K562 (cell line): ENCODE measurements at regions not wholly inside any gene's neighbourhood (a gene's known extent, or its start where the extent isn't known, plus 50 kb on each side); places are given as distances from the start of the nearest gene placed in this dataset.

Experiments
- ATAC-seq: fragments of 200-7000 bp; cut with Tn5 transposase; 3 replicates; pipeline ENCODE4 v1.9.1; 2020; ENCODE audit warnings: moderate library complexity
- BruUV-seq: library from RNA; stranded (reverse); fragments of 400-500 nt; replicated peaks from 2 replicates; lab custom pipeline; 2021; lab: Mats Ljungman, UMichigan
- CTCF ChIA-PET: fragments of 300-600 bp; formaldehyde crosslinking; extraction: SDS; loops from one replicate; lab custom pipeline; 2021; ENCODE audit warnings: low intra/inter-chr PET ratio; lab: Yijun Ruan, JAX
- POLR2A ChIA-PET: fragments of 300-600, 350-650 bp; sonication (Branson Sonifier 250); formaldehyde crosslinking; extraction: SDS; loops from one replicate; lab custom pipeline; 2021; ENCODE audit warnings: antibody characterized with exemption, inconsistent platforms; lab: Yijun Ruan, JAX
- DNase-seq, 4 experiments: peaks; one replicate each; pipeline versions ENCODE4 v3.0.0 to v3.0.0-alpha.2; 2011 to 2018; ENCODE audit warnings: low spot score in 3 of 4, mixed read lengths in 3 of 4; ENCODE audit errors: extremely low read depth in 1 of 4
- FAIRE-seq: peaks from 2 replicates; lab custom pipeline; 2011; peaks lifted over from hg19 to GRCh38; lab: Jason Lieb, UNC
- H2AFZ ChIP-seq: 2 replicates; pipeline ENCODE4 v1.6.0; 2011; ENCODE audit warnings: low read depth, low read length, control low read depth, inconsistent platforms
- H3K27ac ChIP-seq: fragments of 200-600 bp; 3 replicates; pipeline ENCODE4 v1.8.0; 2011; ENCODE audit warnings: low read depth, mild to moderate bottlenecking, control low read depth, inconsistent platforms, low read length, moderate library complexity, mixed read lengths; ENCODE audit errors: extremely low read depth
- H3K27me3 ChIP-seq, 2 experiments: fragments of 300-600 bp in 1 of 2; 2 replicates in 1 of 2; 3 replicates in 1 of 2; pipeline versions ENCODE4 v1.6.0 to v1.8.0; 2011; ENCODE audit warnings: inconsistent platforms in 2 of 2, low read length in 2 of 2, mild to moderate bottlenecking in 1 of 2, mixed read lengths in 1 of 2, moderate library complexity in 1 of 2; ENCODE audit not compliant: control insufficient read depth in 2 of 2, insufficient read depth in 2 of 2
- H3K36me3 ChIP-seq: fragments of 300-600 bp; 3 replicates; pipeline ENCODE4 v1.8.0; 2011; ENCODE audit warnings: mild to moderate bottlenecking, low read length, inconsistent platforms; ENCODE audit not compliant: control insufficient read depth, insufficient read depth
- H3K4me1 ChIP-seq, 2 experiments: fragments of 200-600 bp in 1 of 2; replicated peaks in 1 of 2; 2 replicates in 1 of 2; 3 replicates in 1 of 2; pipeline versions ENCODE4 v1.5.1 to v1.8.0; 2011; ENCODE audit warnings: inconsistent platforms in 2 of 2, low read length in 2 of 2, mild to moderate bottlenecking in 1 of 2, mixed read lengths in 1 of 2, moderate library complexity in 1 of 2; ENCODE audit not compliant: control insufficient read depth in 2 of 2, insufficient read depth in 2 of 2
- H3K4me2 ChIP-seq: 2 replicates; pipeline ENCODE4 v1.6.1; 2011; ENCODE audit warnings: low read length, control low read depth, inconsistent platforms, mixed read lengths; ENCODE audit not compliant: insufficient read depth
- H3K4me3 ChIP-seq: fragments of 200-600 bp; sonication (generic), shearing (Covaris generic); 2 replicates; pipeline ENCODE4 v1.5.1; 2016; ENCODE audit warnings: control low read depth, inconsistent platforms
- H3K79me2 ChIP-seq: fragments of 200-600 bp; 3 replicates; pipeline ENCODE4 v1.8.0; 2011; ENCODE audit warnings: low read length, inconsistent platforms; ENCODE audit not compliant: control insufficient read depth, insufficient read depth
- H3K9ac ChIP-seq, 2 experiments: 2 replicates each; pipeline versions ENCODE4 v1.6.0 to v1.6.1; 2011; ENCODE audit warnings: low read depth in 2 of 2, low read length in 2 of 2, control low read depth in 1 of 2, inconsistent platforms in 1 of 2, mild to moderate bottlenecking in 1 of 2, mixed read lengths in 1 of 2; ENCODE audit not compliant: insufficient read depth in 1 of 2
- H3K9me1 ChIP-seq: one replicate; pipeline ENCODE4 v1.6.0; 2011; ENCODE audit warnings: inconsistent platforms, mild to moderate bottlenecking, low read length, moderate library complexity; ENCODE audit not compliant: control insufficient read depth, insufficient read depth
- H3K9me3 ChIP-seq: replicated peaks from 2 replicates; pipeline ENCODE4 v1.5.1; 2011; ENCODE audit warnings: low read depth, low read length, inconsistent platforms; ENCODE audit not compliant: control insufficient read depth, insufficient read depth
- H4K20me1 ChIP-seq: replicated peaks from 2 replicates; pipeline ENCODE4 v1.6.1; 2011; ENCODE audit warnings: low read length, inconsistent platforms, mixed read lengths; ENCODE audit not compliant: control insufficient read depth, insufficient read depth
- BRF1 ChIP-seq: IDR thresholded peaks from 3 replicates; pipeline ENCODE4 v1.6.1; 2011; ENCODE audit warnings: borderline replicate concordance, mild to moderate bottlenecking; ENCODE audit not compliant: insufficient read length; ENCODE audit errors: extremely low read depth
- E4F1 ChIP-seq: fragments of 250-450 bp; sonication (Bioruptor Pico); IDR thresholded peaks from 2 replicates; pipeline ENCODE4 v1.5.0; 2021; ENCODE audit warnings: mild to moderate bottlenecking, borderline replicate concordance
- NCOA6 ChIP-seq: fragments of 450-650 bp; IDR thresholded peaks from 2 replicates; pipeline ENCODE4 v1.6.1; 2017; ENCODE audit warnings: mild to moderate bottlenecking
- PCBP2 ChIP-seq: fragments of 200-400 bp; formaldehyde crosslinking; IDR thresholded peaks from 2 replicates; pipeline ENCODE4 v1.6.1; 2018; ENCODE audit warnings: low read length, low read depth, mild to moderate bottlenecking, moderate library complexity; ENCODE audit not compliant: poor library complexity, severe bottlenecking
- PHTF2 ChIP-seq: fragments of 250-450 bp; sonication (Bioruptor Pico); IDR thresholded peaks from 2 replicates; pipeline ENCODE4 v1.5.0; 2021; ENCODE audit warnings: mild to moderate bottlenecking
- POLR2B ChIP-seq: fragments of 450-650 bp; IDR thresholded peaks from 2 replicates; pipeline ENCODE4 v1.6.1; 2018; ENCODE audit warnings: low read depth; ENCODE audit not compliant: partially characterized antibody
- SMAD3 ChIP-seq: fragments of 450-650 bp; formaldehyde crosslinking; conservative IDR thresholded peaks from 2 replicates; pipeline ENCODE4 v1.4.0; 2020; ENCODE audit warnings: mild to moderate bottlenecking
- WHSC1 ChIP-seq: IDR thresholded peaks from one replicate; pipeline ENCODE4 v1.6.1; 2012; ENCODE audit warnings: low read length, control low read depth, inconsistent platforms
- ZNF280A ChIP-seq: fragments of 450-650 bp; IDR thresholded peaks from 2 replicates; pipeline ENCODE4 v1.6.1; 2018; ENCODE audit warnings: mild to moderate bottlenecking, low read depth; ENCODE audit not compliant: partially characterized antibody
- ZNF282 ChIP-seq: sonication (generic); formaldehyde crosslinking; IDR thresholded peaks from 2 replicates; pipeline ENCODE4 v1.8.1; 2023; ENCODE audit warnings: missing genetic modification reagents
- ZNF717 ChIP-seq: fragments of 250-450 bp; sonication (Bioruptor Pico); IDR thresholded peaks from 2 replicates; pipeline ENCODE4 v1.5.0; 2021
- WGBS: fragments of 100-300 bp; shearing (Covaris generic); methylation state at CpG from one replicate; pipeline ENCODE4 v1.1.6; 2016; ENCODE audit warnings: low coverage, mixed read lengths; ENCODE audit not compliant: insufficient coverage; ENCODE audit errors: missing lambda C conversion rate; 5-methylcytosine and 5-hydroxymethylcytosine counted together
- in situ Hi-C: fragments of 300-500 bp; cut with MboI; formaldehyde crosslinking; loops from 4 replicates; pipeline ENCODE4 v1.15.0; 2018; ENCODE audit warnings: inconsistent platforms, mixed read lengths
- intact Hi-C: fragments of 100-400 bp; cut with micrococcal nuclease; formaldehyde crosslinking; loops from 2 replicates; pipeline ENCODE4 v1.14.2; 2022

DNA sequence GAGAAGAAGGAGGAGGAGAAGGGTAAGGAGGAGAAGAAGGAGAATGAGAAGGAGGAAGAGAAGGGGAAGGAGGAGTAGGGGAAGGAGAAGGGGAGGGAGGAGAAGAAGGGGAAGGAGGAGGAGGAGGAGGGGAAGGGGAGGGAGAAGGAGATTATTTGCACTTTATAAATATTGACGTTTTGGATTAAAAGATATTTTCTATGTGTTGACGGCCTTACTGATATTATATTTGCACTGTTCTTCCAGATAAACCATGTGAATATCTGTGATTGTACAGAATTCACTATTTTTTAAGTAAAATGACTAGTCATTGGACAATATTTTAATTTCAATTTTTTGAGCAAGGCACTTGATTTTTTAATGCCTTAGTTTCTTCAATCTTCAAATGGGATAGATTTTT, 310.5 kb upstream of the DNAJC19 start:
- ATAC-seq, result no peak
- no peaks in the 10 kb centered on the region for H3K79me2 ChIP-seq
- no peaks in the 10 kb centered on the region for H4K20me1 ChIP-seq
- no TSS peak for BruUV-seq
- H3K4me1 ChIP-seq, result no peaks in the 10 kb centered on the region
- no peak for TF ChIP-seq BRF1
- TF ChIP-seq PCBP2, result peak; percentile 52
- DNase-seq, result no peak
- no peaks in the 10 kb centered on the region; the same call in 1 of the 2 replicates for H3K9me3 ChIP-seq
- intact Hi-C loops, result no loop called here
- H3K9me1 ChIP-seq, result no peaks in the 10 kb centered on the region
- no peak overlapping the region for H3K4me2 ChIP-seq
- H3K27ac ChIP-seq, result no peak overlapping the region
- no peak overlapping the region for H3K9ac ChIP-seq
- no peak overlapping the region for H2AFZ ChIP-seq
- ChIA-PET CTCF (no interaction called here), POLR2A (no interaction called here)
- 0% methylated on average over 2 of the region's 2 CpGs for WGBS
- no peak overlapping the region for H3K4me3 ChIP-seq
- FAIRE-seq, result no peak
- H3K27me3 ChIP-seq, result no peaks in the 10 kb centered on the region
- H3K36me3 ChIP-seq, result no peaks in the 10 kb centered on the region
- in situ Hi-C loops, result no loop called here

DNA sequence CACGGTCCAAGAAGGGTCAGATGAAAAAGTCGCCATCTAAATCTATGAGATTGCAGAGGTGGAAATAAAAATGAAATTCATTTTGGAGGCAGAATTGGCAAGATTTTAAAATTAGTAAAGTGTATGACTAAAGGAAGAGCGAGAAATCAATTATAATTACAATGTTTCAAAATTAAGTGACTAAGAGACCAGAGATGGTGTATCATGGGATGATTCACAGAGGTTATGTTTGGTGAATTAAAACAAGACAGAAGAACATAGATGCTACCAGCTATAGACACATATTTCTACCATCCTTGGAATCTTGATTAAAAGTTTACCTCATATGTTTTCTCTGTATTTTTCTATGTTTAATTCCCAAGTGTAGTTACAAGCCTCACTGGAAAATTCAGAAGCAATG, 308.9 kb upstream of the DNAJC19 start:
- Histone ChIP-seq H3K4me1 (no peaks in the 10 kb centered on the region), H3K36me3 (no peaks in the 10 kb centered on the region), H3K79me2 (no peaks in the 10 kb centered on the region), H3K27me3 (no peaks in the 10 kb centered on the region), H4K20me1 (no peaks in the 10 kb centered on the region), H3K9ac (no peak overlapping the region), H3K27ac (no peak overlapping the region), H3K9me1 (no peaks in the 10 kb centered on the region), H3K4me2 (no peak overlapping the region), H2AFZ (no peak overlapping the region), H3K4me3 (no peak overlapping the region), H3K9me3 (no peaks in the 10 kb centered on the region; the same call in 1 of the 2 replicates)
- no peak for FAIRE-seq
- in situ Hi-C loops (no loop called here), intact Hi-C loops (no loop called here)
- POLR2A ChIA-PET, result no interaction called here
- WGBS, result 0% methylated on average over 3 of the region's 3 CpGs
- CTCF ChIA-PET, result no interaction called here
- no peak for DNase-seq
- ATAC-seq, result no peak
- BruUV-seq, result no TSS peak
- no peak for TF ChIP-seq WHSC1
- TF ChIP-seq SMAD3 (CRISPR knock-in tag), result no peak
- no peak for TF ChIP-seq PHTF2 (CRISPR knock-in tag)
- no peak for TF ChIP-seq POLR2B
- TF ChIP-seq E4F1 (CRISPR knock-in tag), result no peak
- TF ChIP-seq NCOA6, result no peak
- TF ChIP-seq ZNF280A, result no peak
- no peak for TF ChIP-seq ZNF282
- no peak for TF ChIP-seq ZNF717 (CRISPR knock-in tag)
